SK-N-SH (cell line): ENCODE measurements at regions not wholly inside any gene's neighbourhood (a gene's known extent, or its start where the extent isn't known, plus 50 kb on each side); places are given as distances from the start of the nearest gene placed in this dataset.

Experiments
- CHD2 ChIP-seq: fragments of 150-350 bp; IDR thresholded peaks from 2 replicates; pipeline ENCODE4 v1.6.1; 2018; ENCODE audit warnings: low read length; ENCODE audit not compliant: partially characterized antibody
- CTCF ChIP-seq: fragments of 200-600 bp; sonication (generic); IDR thresholded peaks from 2 replicates; pipeline ENCODE4 v1.6.1; 2017; ENCODE audit warnings: antibody characterized with exemption, mild to moderate bottlenecking, moderate library complexity
- FOXM1 ChIP-seq: IDR thresholded peaks from 2 replicates; pipeline ENCODE4 v1.4.0; 2012; ENCODE audit warnings: low read depth, mild to moderate bottlenecking
- MXI1 ChIP-seq: IDR thresholded peaks from 2 replicates; pipeline ENCODE4 v1.6.1; 2012; ENCODE audit warnings: mild to moderate bottlenecking, low read depth, low read length, improper control_type of control experiment
- USF1 ChIP-seq: IDR thresholded peaks from 2 replicates; pipeline ENCODE4 v1.4.0; 2012; ENCODE audit warnings: low read depth, borderline replicate concordance
- TF ChIP-seq, protein P1 (sequence below): fragments of 150-350 bp; IDR thresholded peaks from 2 replicates; pipeline ENCODE4 v1.6.1; 2017; ENCODE audit warnings: antibody characterized with exemption, low read length, low read depth, borderline replicate concordance

DNA sequence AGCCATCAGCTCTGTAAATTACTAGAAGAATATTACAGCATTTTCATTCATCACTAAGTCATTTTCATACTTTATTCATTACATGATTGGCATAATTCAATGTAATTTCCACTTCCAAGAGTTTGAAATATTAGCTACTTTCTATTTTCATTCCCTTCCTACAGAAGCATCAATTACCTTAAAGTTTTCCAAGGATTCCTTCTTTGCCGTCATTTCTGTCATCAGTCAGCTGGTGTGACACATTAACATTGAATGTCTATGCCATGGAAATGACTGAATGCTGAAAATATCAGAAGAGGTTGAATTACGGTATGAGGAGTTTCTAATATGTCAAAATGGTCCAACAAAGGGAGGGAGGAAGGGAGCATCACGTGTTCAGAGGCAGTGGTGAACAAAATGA is 718.2 kb upstream of the GRM7 start:
- no peak for TF ChIP-seq CTCF
- no peak for TF ChIP-seq FOXM1
- TF ChIP-seq, protein P1, sequence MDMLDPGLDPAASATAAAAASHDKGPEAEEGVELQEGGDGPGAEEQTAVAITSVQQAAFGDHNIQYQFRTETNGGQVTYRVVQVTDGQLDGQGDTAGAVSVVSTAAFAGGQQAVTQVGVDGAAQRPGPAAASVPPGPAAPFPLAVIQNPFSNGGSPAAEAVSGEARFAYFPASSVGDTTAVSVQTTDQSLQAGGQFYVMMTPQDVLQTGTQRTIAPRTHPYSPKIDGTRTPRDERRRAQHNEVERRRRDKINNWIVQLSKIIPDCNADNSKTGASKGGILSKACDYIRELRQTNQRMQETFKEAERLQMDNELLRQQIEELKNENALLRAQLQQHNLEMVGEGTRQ: no peak
- no peak for TF ChIP-seq USF1
- no peak for TF ChIP-seq MXI1
- TF ChIP-seq CHD2: no peak
